ENCODE measurements at regions not wholly inside any gene's neighbourhood (a gene's known extent, or its start where the extent isn't known, plus 50 kb on each side); places are given as distances from the start of the nearest gene placed in this dataset.
A peak's percentile ranks its signal among the peaks of the same experiment; 100 is the strongest.

DNA sequence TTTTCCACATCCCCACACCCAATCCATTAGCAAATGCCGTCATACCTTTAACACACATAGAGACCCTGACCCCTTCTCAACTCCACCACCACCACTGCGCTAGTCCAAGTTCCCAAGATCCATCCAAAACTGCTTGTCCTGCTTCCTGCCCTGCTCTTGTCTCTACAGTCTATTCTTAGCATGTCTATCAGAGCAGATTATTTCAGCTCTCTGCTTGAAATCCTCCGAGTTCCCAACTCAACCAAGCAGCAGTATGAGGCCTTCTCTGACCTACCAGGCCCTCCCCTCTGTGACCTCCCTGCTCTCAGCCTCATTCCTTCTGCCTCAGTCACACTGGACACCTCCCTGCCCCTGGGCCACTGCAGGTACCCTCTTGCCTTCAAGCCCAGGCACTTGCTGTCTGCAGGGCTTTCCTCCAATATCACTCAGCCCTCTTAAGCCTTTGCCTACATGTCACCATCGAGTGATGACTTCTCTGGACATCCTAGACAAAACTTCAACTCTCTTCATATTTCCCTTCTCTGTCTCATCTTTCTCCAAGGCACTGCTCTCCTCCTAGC lies 134.6 kb downstream of the SPATA19 start:
- intact Hi-C loops (cut with DNase I) = no loop called here
- Histone ChIP-seq H3K9me3 (no peaks in the 10 kb centered on the region), H3K27ac (replicated peaks in 1 of 4) (no peak overlapping the region), H3K4me3 (no peak overlapping the region), H3K4me1 (peaks cover 0 to 4% (median 0%) of the 10 kb centered on the region in 4 donors), H3K36me3 (no peaks in the 10 kb centered on the region), H3K27me3 (peaks cover 0 to 39% (median 0%) of the 10 kb centered on the region in 4 donors)
- no peak for DNase-seq (ENCODE audit: extremely low spot score)
- TF ChIP-seq, protein P1, sequence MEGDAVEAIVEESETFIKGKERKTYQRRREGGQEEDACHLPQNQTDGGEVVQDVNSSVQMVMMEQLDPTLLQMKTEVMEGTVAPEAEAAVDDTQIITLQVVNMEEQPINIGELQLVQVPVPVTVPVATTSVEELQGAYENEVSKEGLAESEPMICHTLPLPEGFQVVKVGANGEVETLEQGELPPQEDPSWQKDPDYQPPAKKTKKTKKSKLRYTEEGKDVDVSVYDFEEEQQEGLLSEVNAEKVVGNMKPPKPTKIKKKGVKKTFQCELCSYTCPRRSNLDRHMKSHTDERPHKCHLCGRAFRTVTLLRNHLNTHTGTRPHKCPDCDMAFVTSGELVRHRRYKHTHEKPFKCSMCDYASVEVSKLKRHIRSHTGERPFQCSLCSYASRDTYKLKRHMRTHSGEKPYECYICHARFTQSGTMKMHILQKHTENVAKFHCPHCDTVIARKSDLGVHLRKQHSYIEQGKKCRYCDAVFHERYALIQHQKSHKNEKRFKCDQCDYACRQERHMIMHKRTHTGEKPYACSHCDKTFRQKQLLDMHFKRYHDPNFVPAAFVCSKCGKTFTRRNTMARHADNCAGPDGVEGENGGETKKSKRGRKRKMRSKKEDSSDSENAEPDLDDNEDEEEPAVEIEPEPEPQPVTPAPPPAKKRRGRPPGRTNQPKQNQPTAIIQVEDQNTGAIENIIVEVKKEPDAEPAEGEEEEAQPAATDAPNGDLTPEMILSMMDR (IDR thresholded peaks at IDR 0.05) = no peak
- TF ChIP-seq EP300 (IDR thresholded peaks at IDR 0.05) (no peak), POLR2A (IDR thresholded peaks at IDR 0.05; ENCODE audit: low read depth) (no peak), POLR2AphosphoS5 (IDR thresholded peaks at IDR 0.05) (no peak)
- 74% methylated on average over 4 of the region's 4 CpGs for WGBS

DNA sequence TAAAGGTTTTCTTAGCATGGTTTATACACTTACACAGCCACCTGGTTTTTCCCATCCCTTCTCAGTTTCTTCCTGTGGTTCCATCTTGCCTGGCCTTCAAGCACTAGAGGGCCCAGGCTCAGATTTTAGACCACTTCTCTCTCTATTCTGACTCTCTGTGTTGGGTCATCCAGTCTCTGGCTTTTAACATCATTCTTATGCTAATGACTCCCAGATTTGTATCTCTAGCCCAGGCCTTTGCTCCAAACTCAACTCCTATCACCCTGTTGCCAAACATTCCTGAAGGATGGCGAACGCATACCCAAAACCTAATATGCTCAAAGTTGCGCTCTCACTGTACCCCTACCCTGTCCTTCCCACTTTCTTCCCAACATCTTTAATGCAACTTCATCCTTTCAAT lies 135.1 kb downstream of the SPATA19 start:
- Histone ChIP-seq H3K27ac (replicated peaks in 1 of 4) (no peak overlapping the region), H3K4me1 (peaks cover 0 to 4% (median 0%) of the 10 kb centered on the region in 4 donors), H3K9me3 (no peaks in the 10 kb centered on the region), H3K36me3 (no peaks in the 10 kb centered on the region), H3K4me3 (no peak overlapping the region), H3K27me3 (peaks cover 0 to 33% (median 0%) of the 10 kb centered on the region in 4 donors)
- WGBS = 92% methylated on average over 3 of the region's 3 CpGs
- no peak for TF ChIP-seq POLR2AphosphoS5 (IDR thresholded peaks at IDR 0.05)
- DNase-seq (ENCODE audit: extremely low spot score) = no peak
- intact Hi-C loops (cut with DNase I) = no loop called here

DNA sequence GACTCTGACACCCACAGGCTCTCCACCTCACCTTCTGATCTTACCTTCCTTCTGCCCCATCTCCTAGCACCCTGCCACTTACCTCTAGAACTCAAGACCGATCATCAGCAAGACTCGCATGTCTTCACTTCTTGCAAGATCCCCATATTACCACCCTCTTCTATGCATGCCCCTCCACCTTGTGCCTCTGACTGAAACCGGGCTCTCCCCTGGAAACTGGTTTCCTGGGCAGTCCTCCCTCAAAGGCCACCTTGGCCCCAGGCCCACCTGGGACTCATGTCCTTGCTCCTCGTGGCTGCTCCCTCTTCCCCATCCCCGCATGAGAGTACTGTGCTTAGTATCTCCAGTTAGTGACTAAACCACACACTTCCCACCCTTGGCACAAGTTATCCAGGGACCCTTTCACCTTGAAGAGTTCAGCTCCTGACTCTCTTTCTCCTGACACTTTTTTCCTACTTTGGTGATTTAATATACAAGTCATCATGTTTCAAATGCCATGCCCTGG lies 136.7 kb downstream of the SPATA19 start:
- no peak for DNase-seq (ENCODE audit: extremely low spot score)
- H3K36me3 ChIP-seq = no peaks in the 10 kb centered on the region
- WGBS = 82% methylated on average over 5 of the region's 5 CpGs
- intact Hi-C loops (cut with DNase I) = no loop called here
- H3K4me1 ChIP-seq = peaks cover 0 to 4% (median 0%) of the 10 kb centered on the region in 4 donors
- no peak overlapping the region for H3K27ac ChIP-seq (replicated peaks in 1 of 4)
- H3K27me3 ChIP-seq = peaks cover 0 to 19% (median 0%) of the 10 kb centered on the region in 4 donors
- no peaks in the 10 kb centered on the region for H3K9me3 ChIP-seq
- TF ChIP-seq, protein P1 (IDR thresholded peaks at IDR 0.05) = no peak
- TF ChIP-seq POLR2AphosphoS5 (IDR thresholded peaks at IDR 0.05) = no peak
- TF ChIP-seq EP300 (IDR thresholded peaks at IDR 0.05) = no peak
- TF ChIP-seq POLR2A (IDR thresholded peaks at IDR 0.05; ENCODE audit: low read depth) = no peak
- H3K4me3 ChIP-seq = no peak overlapping the region

DNA sequence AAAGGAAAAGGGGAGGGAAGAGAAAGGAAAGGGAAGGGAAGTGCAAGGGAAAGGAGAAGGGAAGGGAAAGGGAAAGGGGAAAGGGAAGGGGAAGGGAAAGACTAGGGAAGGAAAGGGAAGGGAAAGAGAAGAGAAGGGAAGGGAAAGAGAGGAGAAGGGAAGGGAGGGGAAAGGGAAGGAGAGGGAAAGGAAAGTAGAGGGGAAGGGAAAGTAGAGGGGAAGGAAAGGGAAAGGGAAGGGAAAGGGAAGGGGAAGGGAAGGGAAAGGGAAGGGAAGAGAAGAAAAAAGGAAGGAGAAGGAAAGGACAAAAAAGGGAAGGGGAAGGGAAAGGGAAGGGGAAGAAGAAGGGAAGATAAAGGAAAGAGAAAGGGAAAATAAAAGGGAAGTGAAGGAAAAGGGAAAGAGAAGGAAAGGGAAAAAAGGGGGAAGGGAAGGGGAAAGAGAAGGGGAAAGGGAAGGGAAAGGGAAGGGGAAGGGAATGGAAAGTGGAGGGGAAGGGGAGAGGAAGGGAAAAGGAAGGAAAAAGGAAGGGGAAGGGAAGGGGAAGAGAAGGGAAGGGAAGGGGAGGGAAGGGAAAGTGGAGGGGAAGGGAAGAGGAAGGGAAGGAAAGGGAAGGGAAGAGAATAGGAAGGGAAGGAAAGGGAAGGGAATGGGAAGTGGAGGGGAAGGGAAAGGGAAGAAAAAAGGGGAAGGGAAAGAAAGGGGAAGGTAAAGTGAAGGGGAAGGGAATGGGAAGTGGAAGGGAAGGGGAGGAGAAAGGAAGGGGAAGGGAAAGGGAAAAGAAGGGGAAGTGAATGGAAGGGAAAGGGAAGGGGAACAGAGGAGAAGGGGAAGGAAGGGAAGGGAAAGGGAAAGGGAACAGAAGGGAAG lies 138.2 kb downstream of the SPATA19 start:
- peaks cover 0 to 4% (median 0%) of the 10 kb centered on the region in 4 donors for H3K4me1 ChIP-seq
- intact Hi-C loops (cut with DNase I) = no loop called here
- TF ChIP-seq POLR2AphosphoS5 (IDR thresholded peaks at IDR 0.05) = no peak
- no peak for TF ChIP-seq EP300 (IDR thresholded peaks at IDR 0.05)
- TF ChIP-seq, protein P1 (IDR thresholded peaks at IDR 0.05) = no peak
- no peak for TF ChIP-seq POLR2A (IDR thresholded peaks at IDR 0.05; ENCODE audit: low read depth)
- DNase-seq (ENCODE audit: extremely low spot score) = no peak
- H3K27ac ChIP-seq (replicated peaks in 1 of 4) = no peak overlapping the region
- no peaks in the 10 kb centered on the region for H3K9me3 ChIP-seq
- peaks cover 0 to 19% (median 0%) of the 10 kb centered on the region in 4 donors for H3K27me3 ChIP-seq
- H3K4me3 ChIP-seq = no peak overlapping the region
- no peaks in the 10 kb centered on the region for H3K36me3 ChIP-seq

DNA sequence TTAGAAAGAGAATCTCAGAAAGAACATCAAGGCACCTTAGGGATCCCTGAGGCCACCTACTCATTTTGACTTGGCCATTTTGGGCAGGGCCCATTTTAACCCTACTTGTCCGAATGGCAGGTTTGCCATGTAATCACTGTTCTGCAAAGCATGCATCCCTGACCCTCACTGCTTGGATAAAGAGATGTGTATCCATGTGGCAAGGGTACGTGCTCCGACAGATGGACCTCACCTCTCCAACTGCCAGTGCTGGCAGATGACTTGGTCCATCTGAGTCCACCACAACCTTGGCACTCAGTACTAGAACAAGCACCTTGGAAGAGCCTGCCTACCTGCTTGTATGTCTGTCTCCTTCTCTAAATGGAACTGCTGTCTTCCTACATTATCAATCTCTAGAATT lies 139.4 kb downstream of the SPATA19 start:
- intact Hi-C loops (cut with DNase I) = no loop called here

More for the DNA sequence above, 139.4 kb downstream of the SPATA19 start:
- WGBS = 92% methylated on average over 2 of the region's 3 CpGs
- peaks cover 0 to 2% (median 0%) of the 10 kb centered on the region in 4 donors for H3K4me1 ChIP-seq
- no peak overlapping the region for H3K4me3 ChIP-seq
- H3K27ac ChIP-seq (replicated peaks in 1 of 4) = no peak overlapping the region
- no peaks in the 10 kb centered on the region for H3K9me3 ChIP-seq
- TF ChIP-seq EP300 (IDR thresholded peaks at IDR 0.05) (no peak), POLR2A (IDR thresholded peaks at IDR 0.05; ENCODE audit: low read depth) (no peak), POLR2AphosphoS5 (IDR thresholded peaks at IDR 0.05) (no peak)
- TF ChIP-seq, protein P1 (IDR thresholded peaks at IDR 0.05) = no peak
- peak; percentile 64 for DNase-seq (ENCODE audit: extremely low spot score)
- H3K27me3 ChIP-seq = peaks cover 0 to 19% (median 0%) of the 10 kb centered on the region in 4 donors
- no peaks in the 10 kb centered on the region for H3K36me3 ChIP-seq

Measured in esophagus muscularis mucosa (tissue), 4 donors.